Erythroblast (primary cell): ENCODE measurements at regions not wholly inside any gene's neighbourhood (a gene's known extent, or its start where the extent isn't known, plus 50 kb on each side); places are given as distances from the start of the nearest gene placed in this dataset.

Experiments used
- GATA1 ChIP-seq: IDR thresholded peaks from 2 replicates; pipeline ENCODE4 v1.6.1; 2011; ENCODE audit warnings: low read depth, mild to moderate bottlenecking, control low read depth, low read length, moderate library complexity
- POLR2A ChIP-seq: IDR thresholded peaks from 2 replicates; pipeline ENCODE4 v1.6.1; 2011; ENCODE audit warnings: mild to moderate bottlenecking, low read length

- TF ChIP-seq POLR2A (no peak), GATA1 (no peak)
These were observed 92.0 kb upstream of the NMNAT3 start for GRCh38 chr3:139769796-139770195.
